GM21529 (cell line): ENCODE measurements at regions not wholly inside any gene's neighbourhood (a gene's known extent, or its start where the extent isn't known, plus 50 kb on each side); places are given as distances from the start of the nearest gene placed in this dataset.

Experiments
- ATAC-seq: cut with Tn5 transposase; IDR thresholded peaks from one replicate; pipeline ENCODE4 v1.9.1; 2021; ENCODE audit not compliant: unreplicated experiment

DNA sequence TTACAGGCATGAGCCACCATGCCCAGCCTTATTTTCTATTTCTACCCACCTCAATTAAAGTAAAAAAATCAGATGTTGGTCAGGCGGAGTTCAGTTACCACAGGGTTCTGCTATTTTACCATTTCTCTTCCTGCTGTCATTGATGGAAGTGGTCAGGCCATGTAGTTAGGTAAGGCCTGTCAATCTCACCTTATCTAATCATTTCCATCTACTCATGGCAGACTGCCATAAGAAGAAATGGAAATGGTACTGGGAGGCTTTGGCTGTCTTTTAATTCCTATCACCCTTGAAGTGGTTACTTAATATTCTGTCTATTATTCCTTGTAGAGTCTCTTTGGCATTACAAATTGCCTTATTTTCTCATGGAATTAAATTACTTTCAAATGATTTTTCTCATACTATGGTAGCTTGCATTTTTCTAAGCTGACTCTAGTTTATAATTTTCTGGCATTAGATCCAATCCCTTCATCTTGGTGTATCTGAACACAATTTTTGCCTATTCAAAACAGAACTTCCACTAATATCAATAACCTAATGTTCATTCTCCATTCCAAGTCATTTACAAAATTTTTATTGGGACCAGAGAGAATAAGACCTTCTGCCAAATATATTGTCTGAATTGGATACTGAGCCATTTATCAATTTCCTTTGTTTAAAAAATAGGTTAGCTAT is 198.7 kb downstream of the DACT1 start:
- ATAC-seq = no peak

GRCh38 chr14:58839233-58839632 is 201.5 kb downstream of the DACT1 start:
- ATAC-seq = no peak

DNA sequence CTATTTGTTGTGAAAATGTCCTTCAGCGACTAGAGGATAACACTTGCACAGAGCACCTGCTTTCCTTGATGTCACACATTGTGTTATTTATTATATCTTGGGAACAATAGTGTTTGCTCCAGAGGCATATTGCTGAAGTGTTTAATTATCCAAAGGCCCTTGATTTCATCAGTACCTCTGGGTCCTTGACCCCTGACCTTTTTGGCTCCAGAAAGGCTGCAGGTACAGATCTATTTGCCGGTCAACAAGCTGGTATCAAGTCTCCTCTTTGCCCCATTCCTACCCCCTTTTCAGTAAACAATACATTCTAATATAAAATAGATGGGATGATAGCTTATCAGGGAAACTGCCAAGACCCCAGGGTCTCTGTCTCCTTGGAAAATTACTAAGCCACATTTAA is 206.8 kb downstream of the DACT1 start:
- ATAC-seq = no peak

DNA sequence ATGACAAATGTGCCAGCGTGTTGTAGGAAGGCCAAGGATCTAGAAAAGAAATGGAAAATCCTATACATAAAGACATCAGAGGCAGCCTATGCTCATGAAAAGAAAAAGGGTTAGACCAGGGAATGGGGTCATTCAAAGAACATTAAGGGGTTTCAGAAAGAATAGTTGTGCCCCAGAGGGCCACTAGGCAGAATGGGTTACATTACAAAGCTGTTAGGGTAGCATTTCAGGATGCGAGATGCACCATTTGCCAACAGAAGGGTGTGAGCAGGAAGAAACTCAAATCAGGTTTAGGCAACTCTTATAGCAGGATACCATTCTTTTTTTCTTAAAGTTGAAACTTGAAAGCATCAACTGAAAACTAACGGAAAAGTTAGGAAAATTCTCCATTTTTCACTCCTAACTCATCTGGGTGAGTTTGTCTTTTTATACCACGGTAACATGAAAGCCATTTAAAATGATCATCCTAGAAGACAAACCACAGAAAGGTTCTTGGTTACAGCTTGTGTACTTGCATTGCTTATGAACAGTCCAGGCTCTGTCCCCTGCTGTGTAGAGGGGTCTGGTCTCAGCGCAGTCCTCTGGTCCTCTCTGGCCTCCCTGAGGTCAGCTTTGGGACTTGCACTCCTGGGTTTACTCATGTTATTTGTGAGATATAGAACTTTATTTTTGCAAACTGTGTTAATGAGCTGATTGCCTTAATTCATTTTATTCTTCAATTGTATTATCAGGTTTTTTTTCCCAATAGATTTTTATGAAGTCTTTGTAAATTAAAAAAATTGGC is 209.1 kb downstream of the DACT1 start:
- no peak for ATAC-seq

GRCh38 chr14:58848365-58848764 is 210.6 kb downstream of the DACT1 start:
- ATAC-seq = no peak

DNA sequence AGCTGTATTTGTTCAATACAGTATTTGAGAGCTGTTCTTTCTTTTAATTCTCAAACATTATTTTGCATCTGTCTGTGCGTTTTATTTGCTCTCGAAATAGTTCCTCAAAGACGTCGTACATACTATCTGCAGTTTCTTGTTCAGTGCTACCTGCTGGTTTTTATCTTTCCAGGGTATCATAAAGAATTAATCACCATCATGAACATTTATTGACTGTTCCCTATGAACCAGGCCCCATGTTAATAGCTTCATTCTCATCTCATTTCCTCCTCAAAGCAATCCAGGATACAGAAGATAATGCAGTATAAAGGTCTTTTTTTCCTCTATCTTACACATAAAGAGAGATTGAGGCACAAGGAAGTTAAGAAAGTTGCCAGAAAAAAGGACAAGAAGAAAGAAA is 211.8 kb downstream of the DACT1 start:
- ATAC-seq = no peak

DNA sequence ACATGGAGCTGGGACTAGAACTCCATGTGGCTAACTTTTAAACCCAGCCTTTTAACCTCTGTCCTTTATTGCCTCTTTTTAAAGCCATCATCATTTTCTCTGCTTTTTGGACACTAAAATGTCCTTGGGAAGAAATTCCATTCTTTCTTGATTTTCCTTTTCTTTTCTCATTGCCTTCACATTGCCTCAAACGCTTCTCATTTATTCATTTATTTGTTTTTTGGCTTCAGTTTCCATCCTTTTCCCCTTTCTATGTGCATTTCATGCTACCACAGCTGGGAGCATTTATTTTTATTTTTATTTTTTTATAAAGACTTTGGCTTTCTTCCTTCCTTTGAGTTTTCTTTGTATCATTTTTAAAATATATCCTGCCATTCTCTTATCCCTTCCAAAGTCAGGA is 212.2 kb downstream of the DACT1 start:
- no peak for ATAC-seq

- ATAC-seq = no peak
Measured at GRCh38 chr14:58861586-58861985, 223.8 kb downstream of the DACT1 start.

- no peak for ATAC-seq
Measured at GRCh38 chr14:58862416-58863160, 224.8 kb downstream of the DACT1 start.

DNA sequence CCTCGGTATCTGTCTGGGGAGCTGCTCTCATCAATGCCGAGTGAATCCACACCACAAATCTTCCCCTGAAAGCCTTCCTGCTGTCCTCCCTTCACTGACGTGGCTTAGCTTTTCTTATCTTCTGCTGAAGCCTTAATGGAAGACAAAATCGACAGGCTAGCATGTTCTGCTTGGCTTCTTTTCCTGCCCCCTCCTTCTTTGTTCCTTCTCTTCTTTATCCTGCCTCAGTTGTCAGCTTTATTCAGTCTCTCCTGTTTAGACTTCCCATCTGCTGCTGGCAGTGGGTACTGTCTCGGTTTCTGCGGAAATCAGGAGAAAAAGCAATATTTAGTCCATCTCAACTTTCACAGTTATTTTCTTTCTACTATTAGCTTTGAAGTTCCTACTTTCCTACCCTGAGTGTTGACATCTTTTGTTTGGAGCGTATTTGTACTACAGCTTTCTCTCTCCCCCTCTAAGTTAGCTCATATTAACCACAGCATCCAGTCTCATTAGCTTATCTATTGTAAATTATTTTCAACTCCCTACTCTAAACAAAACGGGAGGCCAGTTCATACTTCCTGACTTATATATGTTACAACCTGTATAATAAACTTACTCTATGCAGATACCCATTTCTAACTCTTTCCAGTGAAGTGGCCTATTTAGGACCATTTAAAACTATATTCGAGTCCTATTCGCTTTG is 226.0 kb downstream of the DACT1 start:
- no peak for ATAC-seq

GRCh38 chr14:58864751-58865513 is 227.2 kb downstream of the DACT1 start:
- no peak for ATAC-seq

- no peak for ATAC-seq
Measured at GRCh38 chr14:58865514-58866281, 227.9 kb downstream of the DACT1 start.

GRCh38 chr14:58866391-58866790 is 228.6 kb downstream of the DACT1 start:
- ATAC-seq = no peak

DNA sequence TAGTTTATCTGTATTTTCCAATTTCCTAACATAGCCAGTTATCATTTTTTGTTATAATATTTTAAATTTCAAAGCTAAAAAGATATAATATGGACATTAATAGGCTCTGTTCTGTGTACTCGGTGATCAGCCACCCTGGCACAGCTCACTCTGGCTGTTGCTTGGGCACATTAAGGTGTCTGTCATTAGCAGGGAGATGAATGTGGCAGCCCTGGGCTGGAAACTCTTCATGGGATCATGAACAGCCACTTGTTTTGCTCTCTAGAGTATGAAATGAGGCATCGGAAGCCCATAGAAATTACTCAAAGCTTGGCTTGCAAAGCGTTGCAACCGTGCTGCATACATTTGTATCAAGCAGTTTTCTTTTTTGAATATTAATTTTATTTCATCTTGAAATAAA is 233.2 kb downstream of the DACT1 start:
- ATAC-seq = no peak

GRCh38 chr14:58871573-58871972 is 233.8 kb downstream of the DACT1 start:
- ATAC-seq = no peak

GRCh38 chr14:58872061-58872460 is 234.3 kb downstream of the DACT1 start:
- ATAC-seq = no peak

GRCh38 chr14:58873228-58873953 is 235.6 kb downstream of the DACT1 start:
- no peak for ATAC-seq

DNA sequence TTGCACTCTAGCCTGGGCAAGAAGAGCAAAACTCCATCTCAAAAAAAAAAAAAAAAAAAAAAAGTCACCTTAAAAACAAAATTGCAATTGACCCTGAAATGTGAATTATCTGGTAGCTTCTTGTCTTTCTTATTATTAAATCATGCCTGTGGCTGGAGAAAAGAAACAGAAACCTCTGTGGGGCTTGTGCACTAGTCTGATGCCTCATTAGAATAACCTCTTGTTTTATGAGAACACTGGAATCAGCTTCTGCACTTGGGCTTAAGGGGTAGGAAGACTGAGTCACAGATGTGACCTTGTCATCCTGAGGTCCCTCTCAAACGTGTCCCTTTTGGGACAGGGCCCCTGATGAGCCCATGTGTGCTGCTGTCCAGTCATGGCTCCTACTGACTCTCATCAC is 237.9 kb downstream of the DACT1 start:
- no peak for ATAC-seq

DNA sequence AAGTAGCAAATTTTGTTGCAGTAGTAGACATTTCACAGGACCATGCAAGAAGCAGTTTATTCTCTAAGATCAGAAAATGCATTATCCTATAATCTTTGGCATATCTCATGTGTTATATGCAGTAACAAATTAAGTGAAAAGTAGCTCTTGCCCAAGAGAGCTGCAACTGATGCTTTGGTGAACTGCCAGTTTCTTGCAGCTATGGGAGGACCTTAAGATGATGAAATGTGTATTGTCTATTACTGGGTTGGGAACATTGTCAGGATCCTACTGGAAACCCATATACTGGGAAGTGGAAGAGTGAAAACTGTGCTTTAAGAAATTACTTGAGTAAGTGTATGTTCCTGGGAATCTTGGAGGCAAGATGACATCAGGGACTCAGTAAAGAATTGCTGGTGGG is 238.8 kb downstream of the DACT1 start:
- ATAC-seq = no peak
